OCI-LY7 (cell line): ENCODE measurements at regions not wholly inside any gene's neighbourhood (a gene's known extent, or its start where the extent isn't known, plus 50 kb on each side); places are given as distances from the start of the nearest gene placed in this dataset.

Experiments
- EZH2phosphoT487 ChIP-seq: fragments of 200-600 bp; sonication (generic); IDR thresholded peaks from 2 replicates; pipeline ENCODE4 v1.6.1; 2018; ENCODE audit warnings: low read depth, borderline replicate concordance, mild to moderate bottlenecking, mixed run types, antibody characterized with exemption, low read length, moderate library complexity, mixed read lengths
- TF ChIP-seq, protein P1 (sequence below): fragments of 200-600 bp; sonication (generic); conservative IDR thresholded peaks from 2 replicates; pipeline ENCODE4 v1.5.1; 2014; ENCODE audit warnings: mild to moderate bottlenecking, antibody characterized with exemption, low read length, moderate library complexity, mixed read lengths

GRCh38 chr9:91163773-91164471 lies 197.8 kb downstream of the AUH start:
- TF ChIP-seq, protein P1, sequence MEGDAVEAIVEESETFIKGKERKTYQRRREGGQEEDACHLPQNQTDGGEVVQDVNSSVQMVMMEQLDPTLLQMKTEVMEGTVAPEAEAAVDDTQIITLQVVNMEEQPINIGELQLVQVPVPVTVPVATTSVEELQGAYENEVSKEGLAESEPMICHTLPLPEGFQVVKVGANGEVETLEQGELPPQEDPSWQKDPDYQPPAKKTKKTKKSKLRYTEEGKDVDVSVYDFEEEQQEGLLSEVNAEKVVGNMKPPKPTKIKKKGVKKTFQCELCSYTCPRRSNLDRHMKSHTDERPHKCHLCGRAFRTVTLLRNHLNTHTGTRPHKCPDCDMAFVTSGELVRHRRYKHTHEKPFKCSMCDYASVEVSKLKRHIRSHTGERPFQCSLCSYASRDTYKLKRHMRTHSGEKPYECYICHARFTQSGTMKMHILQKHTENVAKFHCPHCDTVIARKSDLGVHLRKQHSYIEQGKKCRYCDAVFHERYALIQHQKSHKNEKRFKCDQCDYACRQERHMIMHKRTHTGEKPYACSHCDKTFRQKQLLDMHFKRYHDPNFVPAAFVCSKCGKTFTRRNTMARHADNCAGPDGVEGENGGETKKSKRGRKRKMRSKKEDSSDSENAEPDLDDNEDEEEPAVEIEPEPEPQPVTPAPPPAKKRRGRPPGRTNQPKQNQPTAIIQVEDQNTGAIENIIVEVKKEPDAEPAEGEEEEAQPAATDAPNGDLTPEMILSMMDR = no peak
- TF ChIP-seq EZH2phosphoT487 = no peak
